Parathyroid adenoma (tissue), 2 donors: ENCODE measurements at regions not wholly inside any gene's neighbourhood (a gene's known extent, or its start where the extent isn't known, plus 50 kb on each side); places are given as distances from the start of the nearest gene placed in this dataset.

Source experiments
- H2AFZ ChIP-seq: fragments of 300-600 bp; sonication (generic); one replicate; pipeline ENCODE4 v1.7.0; 2017; ENCODE audit warnings: antibody characterized with exemption, mild to moderate bottlenecking
- H3K27ac ChIP-seq: fragments of 300-600 bp; sonication (generic); one replicate; pipeline ENCODE4 v1.7.0; 2017
- H3K27me3 ChIP-seq: fragments of 300-600 bp; sonication (generic); one replicate; pipeline ENCODE4 v1.7.0; 2017; ENCODE audit warnings: low read length; ENCODE audit not compliant: control insufficient read depth, insufficient read depth
- H3K36me3 ChIP-seq: fragments of 300-600 bp; sonication (generic); one replicate; pipeline ENCODE4 v1.7.0; 2017; ENCODE audit warnings: low read length; ENCODE audit not compliant: control insufficient read depth, insufficient read depth
- H3K4me1 ChIP-seq: fragments of 300-600 bp; sonication (generic); one replicate; pipeline ENCODE4 v1.7.0; 2017; ENCODE audit warnings: control low read depth
- H3K4me2 ChIP-seq: fragments of 300-600 bp; sonication (generic); one replicate; pipeline ENCODE4 v1.7.0; 2017; ENCODE audit warnings: low read length
- H3K4me3 ChIP-seq: fragments of 300-600 bp; sonication (generic); one replicate; pipeline ENCODE4 v1.7.0; 2017; ENCODE audit warnings: low read depth, low read length
- H3K79me2 ChIP-seq: fragments of 300-600 bp; sonication (generic); one replicate; pipeline ENCODE4 v1.7.0; 2017; ENCODE audit warnings: control low read depth
- H3K9ac ChIP-seq: fragments of 300-600 bp; sonication (generic); one replicate; pipeline ENCODE4 v1.7.0; 2017; ENCODE audit warnings: mild to moderate bottlenecking
- H3K9me3 ChIP-seq: fragments of 300-600 bp; sonication (generic); one replicate; pipeline ENCODE4 v1.7.0; 2017; ENCODE audit warnings: low read length; ENCODE audit not compliant: control insufficient read depth
- CTCF ChIP-seq: fragments of 300-600 bp; sonication (generic); IDR thresholded peaks from one replicate; pipeline ENCODE4 v1.7.0; 2017; ENCODE audit warnings: antibody characterized with exemption, mild to moderate bottlenecking
- donor health status: primary hyperparathyroidism.

- no peak overlapping the region for H3K9ac ChIP-seq
- H3K4me1 ChIP-seq: no peaks in the 10 kb centered on the region
- no peak overlapping the region for H3K4me3 ChIP-seq
- H3K4me2 ChIP-seq: no peak overlapping the region
- H2AFZ ChIP-seq: no peak overlapping the region
- no peaks in the 10 kb centered on the region for H3K9me3 ChIP-seq
- no peaks in the 10 kb centered on the region for H3K79me2 ChIP-seq
- no peaks in the 10 kb centered on the region for H3K36me3 ChIP-seq
- H3K27me3 ChIP-seq: no peaks in the 10 kb centered on the region
- TF ChIP-seq CTCF: no peak
- no peak overlapping the region for H3K27ac ChIP-seq
Measured at GRCh38 chr4:100838286-100838685, 320.5 kb upstream of the EMCN start.

- TF ChIP-seq CTCF: no peak
- H3K27ac ChIP-seq: no peak overlapping the region
- H3K9me3 ChIP-seq: no peaks in the 10 kb centered on the region
- no peaks in the 10 kb centered on the region for H3K36me3 ChIP-seq
- H3K9ac ChIP-seq: no peak overlapping the region
- H2AFZ ChIP-seq: no peak overlapping the region
- H3K79me2 ChIP-seq: no peaks in the 10 kb centered on the region
- no peak overlapping the region for H3K4me2 ChIP-seq
- no peaks in the 10 kb centered on the region for H3K4me1 ChIP-seq
- no peaks in the 10 kb centered on the region for H3K27me3 ChIP-seq
- H3K4me3 ChIP-seq: no peak overlapping the region
Measured at GRCh38 chr4:100836929-100837328, 319.1 kb upstream of the EMCN start.

GRCh38 chr4:100834616-100835015 is 316.8 kb upstream of the EMCN start:
- no peak overlapping the region for H3K4me2 ChIP-seq
- no peak overlapping the region for H3K9ac ChIP-seq
- no peaks in the 10 kb centered on the region for H3K9me3 ChIP-seq
- H3K27me3 ChIP-seq: no peaks in the 10 kb centered on the region
- no peak overlapping the region for H2AFZ ChIP-seq
- no peak overlapping the region for H3K4me3 ChIP-seq
- no peaks in the 10 kb centered on the region for H3K36me3 ChIP-seq
- H3K27ac ChIP-seq: no peak overlapping the region
- H3K79me2 ChIP-seq: no peaks in the 10 kb centered on the region
- TF ChIP-seq CTCF: no peak
- no peaks in the 10 kb centered on the region for H3K4me1 ChIP-seq

GRCh38 chr4:100833906-100834305 is 316.1 kb upstream of the EMCN start:
- no peak overlapping the region for H3K4me2 ChIP-seq
- H3K9ac ChIP-seq: no peak overlapping the region
- no peak for TF ChIP-seq CTCF
- no peak overlapping the region for H2AFZ ChIP-seq
- no peaks in the 10 kb centered on the region for H3K27me3 ChIP-seq
- H3K27ac ChIP-seq: no peak overlapping the region
- no peaks in the 10 kb centered on the region for H3K4me1 ChIP-seq
- H3K79me2 ChIP-seq: no peaks in the 10 kb centered on the region
- H3K9me3 ChIP-seq: no peaks in the 10 kb centered on the region
- no peak overlapping the region for H3K4me3 ChIP-seq
- no peaks in the 10 kb centered on the region for H3K36me3 ChIP-seq

GRCh38 chr4:100828986-100829685 is 311.3 kb upstream of the EMCN start:
- Histone ChIP-seq H3K27ac (no peak overlapping the region), H3K36me3 (no peaks in the 10 kb centered on the region), H3K4me1 (no peaks in the 10 kb centered on the region), H3K4me3 (no peak overlapping the region), H3K27me3 (no peaks in the 10 kb centered on the region), H3K9ac (no peak overlapping the region), H3K4me2 (no peak overlapping the region), H3K9me3 (no peaks in the 10 kb centered on the region), H2AFZ (no peak overlapping the region), H3K79me2 (no peaks in the 10 kb centered on the region)
- TF ChIP-seq CTCF: no peak
